Liver (tissue), 8 donors: ENCODE measurements at regions not wholly inside any gene's neighbourhood (a gene's known extent, or its start where the extent isn't known, plus 50 kb on each side); places are given as distances from the start of the nearest gene placed in this dataset.

ENCODE experiments used
- DNase-seq: peaks from one replicate; pipeline ENCODE4 v3.0.0-alpha.2; 2017; ENCODE audit warnings: low spot score
- H3K27ac ChIP-seq, 2 donors: one replicate each; pipeline ENCODE4 v1.7.0; 2013; ENCODE audit warnings: inconsistent platforms in 2 of 2, low read length in 2 of 2, control low read depth in 1 of 2, low read depth in 1 of 2, mild to moderate bottlenecking in 1 of 2
- H3K27me3 ChIP-seq, 4 donors: one replicate each; pipeline versions ENCODE4 v1.6.1 to v1.7.0; 2013; ENCODE audit warnings: low read length in 3 of 4, inconsistent platforms in 1 of 4, mild to moderate bottlenecking in 1 of 4, moderate library complexity in 1 of 4; ENCODE audit not compliant: control insufficient read depth in 4 of 4, insufficient read depth in 4 of 4
- H3K36me3 ChIP-seq, 4 donors: one replicate each; pipeline versions ENCODE4 v1.6.1 to v1.7.0; 2013; ENCODE audit warnings: low read length in 3 of 4, mild to moderate bottlenecking in 3 of 4, low read depth in 1 of 4, moderate library complexity in 1 of 4; ENCODE audit not compliant: control insufficient read depth in 4 of 4, insufficient read depth in 3 of 4
- H3K4me1 ChIP-seq, 4 donors: one replicate each; pipeline versions ENCODE4 v1.6.1 to v1.7.0; 2013; ENCODE audit warnings: low read length in 3 of 4, mild to moderate bottlenecking in 3 of 4, moderate library complexity in 1 of 4; ENCODE audit not compliant: control insufficient read depth in 4 of 4, insufficient read depth in 4 of 4
- H3K4me3 ChIP-seq, 3 donors: one replicate each; pipeline versions ENCODE4 v1.6.1 to v1.7.0; 2013; ENCODE audit warnings: low read length in 3 of 3, control low read depth in 1 of 3, low read depth in 1 of 3, mild to moderate bottlenecking in 1 of 3
- H3K9ac ChIP-seq, 2 donors: one replicate each; pipeline ENCODE4 v1.7.0; 2013; ENCODE audit warnings: low read length in 2 of 2, mild to moderate bottlenecking in 2 of 2, moderate library complexity in 2 of 2, control low read depth in 1 of 2, low read depth in 1 of 2
- H3K9me3 ChIP-seq, 4 donors: one replicate each; pipeline versions ENCODE4 v1.6.1 to v1.7.0; 2013; ENCODE audit warnings: low read length in 3 of 4; ENCODE audit not compliant: control insufficient read depth in 4 of 4
- ATF3 ChIP-seq: IDR thresholded peaks from 2 replicates; pipeline ENCODE4 v1.6.1; 2016; ENCODE audit warnings: antibody characterized with exemption
- CTCF ChIP-seq: fragments of 150-350 bp; IDR thresholded peaks from 2 replicates; pipeline ENCODE4 v1.5.1; 2017; ENCODE audit warnings: improper control_type of control experiment, low read depth, low read length; ENCODE audit not compliant: missing input control
- EGR1 ChIP-seq, 2 donors: IDR thresholded peaks; 2 replicates each; pipeline ENCODE4 v1.6.1; 2016 to 2018; ENCODE audit warnings: antibody characterized with exemption in 2 of 2, low read depth in 2 of 2
- FOXA1 ChIP-seq: IDR thresholded peaks from 2 replicates; pipeline ENCODE4 v1.6.1; 2016; ENCODE audit warnings: antibody characterized with exemption
- FOXA2 ChIP-seq: IDR thresholded peaks from 2 replicates; pipeline ENCODE4 v1.6.1; 2016; ENCODE audit warnings: antibody characterized with exemption
- GABPA ChIP-seq, 2 donors: IDR thresholded peaks in 1 of 2; conservative IDR thresholded peaks in 1 of 2; 2 replicates each; pipeline ENCODE4 v1.6.1; 2016; ENCODE audit warnings: antibody characterized with exemption in 2 of 2, mild to moderate bottlenecking in 1 of 2, moderate library complexity in 1 of 2
- HNF4A ChIP-seq, 2 donors: conservative IDR thresholded peaks; 2 replicates each; pipeline ENCODE4 v1.6.1; 2016; ENCODE audit warnings: antibody characterized with exemption in 2 of 2, mild to moderate bottlenecking in 2 of 2
- HNF4G ChIP-seq: IDR thresholded peaks from 2 replicates; pipeline ENCODE4 v1.6.1; 2016; ENCODE audit warnings: antibody characterized with exemption
- JUND ChIP-seq, 2 donors: IDR thresholded peaks; 2 replicates each; pipeline ENCODE4 v1.6.1; 2016; ENCODE audit warnings: antibody characterized with exemption in 2 of 2
- MAX ChIP-seq: IDR thresholded peaks from 2 replicates; pipeline ENCODE4 v1.6.1; 2016; ENCODE audit warnings: antibody characterized with exemption
- NR2F2 ChIP-seq: IDR thresholded peaks from 2 replicates; pipeline ENCODE4 v1.6.1; 2016; ENCODE audit warnings: antibody characterized with exemption
- RAD21 ChIP-seq, 2 donors: IDR thresholded peaks; 2 replicates each; pipeline ENCODE4 v1.6.1; 2016; ENCODE audit warnings: antibody characterized with exemption in 2 of 2, mild to moderate bottlenecking in 2 of 2
- REST ChIP-seq: IDR thresholded peaks from 2 replicates; pipeline ENCODE4 v1.6.1; 2016; ENCODE audit warnings: antibody characterized with exemption, mild to moderate bottlenecking
- RXRA ChIP-seq, 2 donors: IDR thresholded peaks; 2 replicates each; pipeline ENCODE4 v1.6.1; 2017 to 2018; ENCODE audit warnings: antibody characterized with exemption in 2 of 2, mild to moderate bottlenecking in 1 of 2
- SP1 ChIP-seq: IDR thresholded peaks from 2 replicates; pipeline ENCODE4 v1.6.1; 2018; ENCODE audit warnings: antibody characterized with exemption, mild to moderate bottlenecking
- TAF1 ChIP-seq: conservative IDR thresholded peaks from 2 replicates; pipeline ENCODE4 v1.6.1; 2016; ENCODE audit warnings: antibody characterized with exemption, mild to moderate bottlenecking
- YY1 ChIP-seq: IDR thresholded peaks from 2 replicates; pipeline ENCODE4 v1.6.1; 2016; ENCODE audit warnings: antibody characterized with exemption, mild to moderate bottlenecking
- ZBTB33 ChIP-seq: IDR thresholded peaks from 2 replicates; pipeline ENCODE4 v1.6.1; 2016; ENCODE audit warnings: antibody characterized with exemption
- WGBS: extraction: QIAGEN DNeasy Blood & Tissue Kit; methylation state at CpG from one replicate; pipeline ENCODE4 v1.1.7; 2013; 5-methylcytosine and 5-hydroxymethylcytosine counted together
- donor health status: healthy.
- donor health status: healthy.
- donor health status: healthy.
- donor health status: healthy.
- donor health status: healthy.

- no peak for TF ChIP-seq HNF4G
- TF ChIP-seq YY1: no peak
- no peak for TF ChIP-seq EGR1 (IDR thresholded peaks at IDR 0.05; ENCODE audit: low read depth in 2 of 2)
- TF ChIP-seq FOXA2: no peak
- no peak for TF ChIP-seq RXRA (IDR thresholded peaks at IDR 0.05)
- no peak for TF ChIP-seq MAX
- no peak for TF ChIP-seq NR2F2
- no peak for TF ChIP-seq JUND (IDR thresholded peaks at IDR 0.05)
- TF ChIP-seq HNF4A (conservative IDR thresholded peaks at IDR 0.05): no peak
- TF ChIP-seq CTCF: no peak
- no peak for TF ChIP-seq FOXA1
- no peak for TF ChIP-seq ZBTB33
- TF ChIP-seq REST: no peak
- TF ChIP-seq ATF3: no peak
- H3K27ac ChIP-seq: no peak overlapping the region
- no peak overlapping the region for H3K4me3 ChIP-seq
- H3K9me3 ChIP-seq: no peaks in the 10 kb centered on the region
- H3K4me1 ChIP-seq: peaks cover 5 to 15% (median 12%) of the 10 kb centered on the region in 4 donors
- 65% methylated on average over 2 of the region's 2 CpGs for WGBS
- H3K36me3 ChIP-seq: no peaks in the 10 kb centered on the region
- H3K27me3 ChIP-seq: no peaks in the 10 kb centered on the region
- DNase-seq: no peak
- no peak overlapping the region for H3K9ac ChIP-seq
Measured at GRCh38 chr6:44047179-44047546, 80.1 kb downstream of the MRPL14 start.

GRCh38 chr6:44046516-44047178 is 80.6 kb downstream of the MRPL14 start:
- no peaks in the 10 kb centered on the region for H3K9me3 ChIP-seq
- no peak overlapping the region for H3K4me3 ChIP-seq
- H3K27ac ChIP-seq: no peak overlapping the region
- WGBS: 92% methylated on average over 6 of the region's 6 CpGs
- H3K36me3 ChIP-seq: no peaks in the 10 kb centered on the region
- H3K27me3 ChIP-seq: no peaks in the 10 kb centered on the region
- no peak overlapping the region for H3K9ac ChIP-seq
- no peak for DNase-seq
- H3K4me1 ChIP-seq: peaks cover 5 to 16% (median 12%) of the 10 kb centered on the region in 4 donors
- TF ChIP-seq HNF4A (conservative IDR thresholded peaks at IDR 0.05) (no peak), CTCF (no peak), SP1 (no peak), RAD21 (IDR thresholded peaks at IDR 0.05) (no peak), FOXA1 (no peak), GABPA (IDR thresholded peaks at IDR 0.05 in 1 of 2, conservative IDR thresholded peaks at IDR 0.05 in 1 of 2) (no peak), EGR1 (IDR thresholded peaks at IDR 0.05; ENCODE audit: low read depth in 2 of 2) (no peak), TAF1 (no peak), RXRA (IDR thresholded peaks at IDR 0.05) (no peak), REST (no peak), HNF4G (no peak)
